H1 (cell line): ENCODE measurements at regions not wholly inside any gene's neighbourhood (a gene's known extent, or its start where the extent isn't known, plus 50 kb on each side); places are given as distances from the start of the nearest gene placed in this dataset.

Source experiments
- CTCF ChIP-seq, 3 experiments: IDR thresholded peaks; 1 replicate in 2 of 3; 2 replicates in 1 of 3; pipeline versions ENCODE4 v1.5.1 to v1.6.1; 2011; ENCODE audit warnings: low read length in 3 of 3, mild to moderate bottlenecking in 3 of 3, inconsistent platforms in 2 of 3, low read depth in 1 of 3, moderate library complexity in 1 of 3; ENCODE audit not compliant: insufficient read depth in 1 of 3; ENCODE audit errors: control extremely low read depth in 1 of 3
- EP300 ChIP-seq, 2 experiments: IDR thresholded peaks; 1 replicate in 1 of 2; 2 replicates in 1 of 2; pipeline ENCODE4 v1.6.1; 2011 to 2012; ENCODE audit warnings: low read depth in 2 of 2, low read length in 2 of 2, mild to moderate bottlenecking in 2 of 2, borderline replicate concordance in 1 of 2, inconsistent platforms in 1 of 2, moderate library complexity in 1 of 2
- JUND ChIP-seq: IDR thresholded peaks from 2 replicates; pipeline ENCODE4 v1.6.1; 2011; ENCODE audit warnings: mild to moderate bottlenecking, improper control_type of control experiment, low read length
- POLR2A ChIP-seq, 2 experiments: IDR thresholded peaks; 1 replicate in 1 of 2; 2 replicates in 1 of 2; pipeline ENCODE4 v1.6.1; 2011; ENCODE audit warnings: low read depth in 2 of 2, low read length in 2 of 2, mild to moderate bottlenecking in 2 of 2; ENCODE audit errors: control extremely low read depth in 1 of 2
- RBBP5 ChIP-seq: IDR thresholded peaks from 2 replicates; pipeline ENCODE4 v1.7.1; 2012; ENCODE audit warnings: low read depth, mild to moderate bottlenecking, inconsistent platforms, low read length, moderate library complexity, borderline replicate concordance
- SIX5 ChIP-seq: IDR thresholded peaks from 2 replicates; pipeline ENCODE4 v1.6.1; 2011; ENCODE audit warnings: mild to moderate bottlenecking, low read depth, low read length

GRCh38 chr3:64410226-64410625, 185.0 kb upstream of the PRICKLE2 start (continued):
- no peak for TF ChIP-seq JUND
- no peak for TF ChIP-seq CTCF (IDR thresholded peaks at IDR 0.05; ENCODE audit: control extremely low read depth in 1 of 3, insufficient read depth in 1 of 3, low read depth in 1 of 3, low read length in 3 of 3)
- no peak for TF ChIP-seq POLR2A (IDR thresholded peaks at IDR 0.05; ENCODE audit: control extremely low read depth in 1 of 2, low read depth in 2 of 2, low read length in 2 of 2)
- no peak for TF ChIP-seq RBBP5
- no peak for TF ChIP-seq EP300 (IDR thresholded peaks at IDR 0.05; ENCODE audit: borderline replicate concordance in 1 of 2, low read depth in 2 of 2, low read length in 2 of 2)
- no peak for TF ChIP-seq SIX5
